Spleen (tissue), 11 donors: ENCODE measurements at regions not wholly inside any gene's neighbourhood (a gene's known extent, or its start where the extent isn't known, plus 50 kb on each side); places are given as distances from the start of the nearest gene placed in this dataset.

Source experiments
- DNase-seq: peaks from one replicate; pipeline ENCODE4 v3.0.0-alpha.2; 2020
- H3K27ac ChIP-seq, 8 donors: fragments of 200-600 bp; sonication (generic) in 7 of 8; 1 replicate in 4 of 8; 2 replicates in 4 of 8; pipeline versions ENCODE4 v1.5.0 to v1.8.0; 2016 to 2021; ENCODE audit warnings: inconsistent platforms in 4 of 8, mild to moderate bottlenecking in 4 of 8, moderate library complexity in 1 of 8
- H3K27me3 ChIP-seq, 7 donors: fragments of 200-600 bp; sonication (generic) in 6 of 7; replicated peaks in 1 of 7; 1 replicate in 4 of 7; 2 replicates in 3 of 7; pipeline versions ENCODE4 v1.5.0 to v1.8.0; 2016 to 2021; ENCODE audit warnings: inconsistent platforms in 3 of 7, mild to moderate bottlenecking in 1 of 7
- H3K36me3 ChIP-seq, 6 donors: fragments of 200-600 bp; sonication (generic) in 5 of 6; 1 replicate in 4 of 6; 2 replicates in 2 of 6; pipeline versions ENCODE4 v1.5.0 to v1.8.0; 2016 to 2021; ENCODE audit warnings: inconsistent platforms in 2 of 6
- H3K4me1 ChIP-seq, 6 donors: fragments of 200-600 bp; sonication (generic) in 5 of 6; 1 replicate in 3 of 6; 2 replicates in 3 of 6; pipeline versions ENCODE4 v1.5.0 to v1.8.0; 2016 to 2021; ENCODE audit warnings: inconsistent platforms in 3 of 6
- H3K4me3 ChIP-seq, 8 donors: fragments of 200-600 bp; sonication (generic) in 7 of 8; 1 replicate in 4 of 8; 2 replicates in 4 of 8; pipeline versions ENCODE4 v1.5.0 to v1.8.0; 2016 to 2021; ENCODE audit warnings: inconsistent platforms in 4 of 8, mild to moderate bottlenecking in 4 of 8, moderate library complexity in 2 of 8
- H3K9me3 ChIP-seq, 8 donors: fragments of 200-600 bp; sonication (generic) in 7 of 8; 1 replicate in 4 of 8; 2 replicates in 4 of 8; pipeline versions ENCODE4 v1.5.0 to v1.8.0; 2016 to 2021; ENCODE audit warnings: inconsistent platforms in 4 of 8
- CTCF ChIP-seq, 11 experiments: fragments of 200-600 bp in 7 of 11; fragments of 450-650 bp in 4 of 11; sonication (generic) in 4 of 11; IDR thresholded peaks in 8 of 11; conservative IDR thresholded peaks in 3 of 11; 1 replicate in 7 of 11; 2 replicates in 4 of 11; pipeline versions ENCODE4 v1.4.0 to v1.8.0; 2016 to 2021; ENCODE audit warnings: antibody characterized with exemption in 11 of 11, inconsistent platforms in 4 of 11, mild to moderate bottlenecking in 1 of 11
- POLR2A ChIP-seq, 3 donors: fragments of 450-650 bp; IDR thresholded peaks; one replicate each; pipeline ENCODE4 v1.5.1; 2017; ENCODE audit warnings: antibody characterized with exemption in 3 of 3, mild to moderate bottlenecking in 1 of 3
- POLR2AphosphoS5 ChIP-seq, 3 donors: sonication (generic); formaldehyde crosslinking; IDR thresholded peaks; one replicate each; pipeline ENCODE4 v1.5.1; 2017; ENCODE audit warnings: antibody characterized with exemption in 3 of 3
- WGBS, 5 donors: extraction: QIAGEN DNeasy Blood & Tissue Kit in 3 of 5; methylation state at CpG; one replicate each; pipeline versions ENCODE4 v1.1.5 to v1.1.7; 2013 to 2018; 5-methylcytosine and 5-hydroxymethylcytosine counted together
- intact Hi-C: fragments of 100-400 bp; cut with DNase I; formaldehyde crosslinking; loops from one replicate; pipeline ENCODE4 v1.15.0; 2023; ENCODE audit warnings: low total_unique reads
- donor health status: healthy with polysubstance abuse.
- donor health status: DM: no; HTN: no; CAD: no; lungs with moderate emphysema.
- donor health status: DM: no; HTN: no; CAD: no.
- donor health status: Bipolar disorder and iron deficiency.
- donor health status: healthy.
- donor health status: DM: no; HTN: no; CAD: no.
- donor health status: DM: yes; HTN: yes; CAD: no.

- WGBS, 5 donors = 79 to 90% (median 85%) methylated on average over 15 of the region's 15 CpGs
- Histone ChIP-seq H3K27me3 (peaks cover 0 to 29% (median 0%) of the 10 kb centered on the region in 7 donors), H3K4me3 (no peak overlapping the region), H3K4me1 (no peaks in the 10 kb centered on the region), H3K36me3 (no peaks in the 10 kb centered on the region), H3K27ac (no peak overlapping the region), H3K9me3 (no peaks in the 10 kb centered on the region)
- intact Hi-C loops = no loop called here
- TF ChIP-seq POLR2A (IDR thresholded peaks at IDR 0.05) = no peak
- no peak for TF ChIP-seq CTCF (IDR thresholded peaks at IDR 0.05 in 8 of 11, conservative IDR thresholded peaks at IDR 0.05 in 3 of 11)
- TF ChIP-seq POLR2AphosphoS5 (IDR thresholded peaks at IDR 0.05) = no peak
- peak; percentile 69 for DNase-seq
These were observed 103.2 kb downstream of the INHBB start for GRCh38 chr2:120448961-120449810.

- Histone ChIP-seq H3K27ac (no peak overlapping the region), H3K4me1 (no peaks in the 10 kb centered on the region), H3K4me3 (no peak overlapping the region), H3K9me3 (no peaks in the 10 kb centered on the region), H3K27me3 (peaks cover 0 to 18% (median 0%) of the 10 kb centered on the region in 7 donors), H3K36me3 (no peaks in the 10 kb centered on the region)
- WGBS, 5 donors = 83 to 90% (median 88%) methylated on average over 9 to 12 of the region's 12 CpGs
- TF ChIP-seq CTCF (IDR thresholded peaks at IDR 0.05 in 8 of 11, conservative IDR thresholded peaks at IDR 0.05 in 3 of 11) (no peak), POLR2AphosphoS5 (IDR thresholded peaks at IDR 0.05) (no peak), POLR2A (IDR thresholded peaks at IDR 0.05) (no peak)
- intact Hi-C loops = no loop called here
- peak; percentile 51 for DNase-seq
These were observed 104.4 kb downstream of the INHBB start for GRCh38 chr2:120450196-120450820.

- H3K4me1 ChIP-seq = no peaks in the 10 kb centered on the region
- H3K36me3 ChIP-seq = no peaks in the 10 kb centered on the region
- peaks cover 0 to 1% (median 0%) of the 10 kb centered on the region in 8 donors for H3K9me3 ChIP-seq
- no peak for TF ChIP-seq POLR2AphosphoS5 (IDR thresholded peaks at IDR 0.05)
- WGBS, 5 donors = 88 to 96% (median 90%) methylated on average over 6 of the region's 6 CpGs
- H3K27ac ChIP-seq = no peak overlapping the region
- intact Hi-C loops = no loop called here
- DNase-seq = peak; percentile 41
- H3K27me3 ChIP-seq = peaks cover 0 to 16% (median 0%) of the 10 kb centered on the region in 7 donors
- H3K4me3 ChIP-seq = no peak overlapping the region
These were observed 105.4 kb downstream of the INHBB start for GRCh38 chr2:120451334-120451733.

GRCh38 chr2:120452131-120452530, 106.2 kb downstream of the INHBB start:
- no peaks in the 10 kb centered on the region for H3K36me3 ChIP-seq
- H3K4me3 ChIP-seq = no peak overlapping the region
- H3K9me3 ChIP-seq = peaks cover 0 to 9% (median 6%) of the 10 kb centered on the region in 8 donors
- H3K4me1 ChIP-seq = no peaks in the 10 kb centered on the region
- intact Hi-C loops = no loop called here
- DNase-seq = peak; percentile 51
- 77 to 96% (median 84%) methylated on average over 4 to 7 of the region's 7 CpGs for WGBS, 5 donors
- TF ChIP-seq POLR2A (IDR thresholded peaks at IDR 0.05) (no peak), CTCF (IDR thresholded peaks at IDR 0.05 in 8 of 11, conservative IDR thresholded peaks at IDR 0.05 in 3 of 11) (no peak), POLR2AphosphoS5 (IDR thresholded peaks at IDR 0.05) (no peak)
- H3K27ac ChIP-seq = no peak overlapping the region
- H3K27me3 ChIP-seq = peaks cover 0 to 16% (median 0%) of the 10 kb centered on the region in 7 donors
